Pancreas (tissue), 10 donors: ENCODE measurements at regions not wholly inside any gene's neighbourhood (a gene's known extent, or its start where the extent isn't known, plus 50 kb on each side); places are given as distances from the start of the nearest gene placed in this dataset.

ENCODE experiments used
- ATAC-seq, 4 donors: fragments of 200-7000 bp; cut with Tn5 transposase; one replicate each; pipeline versions ENCODE4 v1.8.0 to v1.9.1; 2020; ENCODE audit warnings: mild to moderate bottlenecking in 4 of 4, moderate library complexity in 4 of 4
- DNase-seq, 6 donors: peaks; one replicate each; pipeline ENCODE4 v3.0.0-alpha.2; 2020
- FAIRE-seq: peaks from 2 replicates; lab custom pipeline; 2012; peaks lifted over from hg19 to GRCh38; lab: Jason Lieb, UNC
- H3K27ac ChIP-seq, 4 donors: fragments of 200-600 bp; sonication (generic); 1 replicate in 3 of 4; 2 replicates in 1 of 4; pipeline versions ENCODE4 v1.5.0 to v1.8.0; 2020
- H3K27me3 ChIP-seq, 4 donors: fragments of 200-600 bp; one replicate each; pipeline ENCODE4 v1.8.0; 2021
- H3K36me3 ChIP-seq, 3 donors: fragments of 200-600 bp; sonication (generic) in 1 of 3; one replicate each; pipeline versions ENCODE4 v1.5.0 to v1.8.0; 2020 to 2021
- H3K4me1 ChIP-seq, 3 donors: fragments of 200-600 bp; one replicate each; pipeline ENCODE4 v1.8.0; 2021
- H3K4me3 ChIP-seq, 4 donors: fragments of 200-600 bp; sonication (generic) in 2 of 4; one replicate each; pipeline versions ENCODE4 v1.5.0 to v1.8.0; 2020 to 2021
- H3K9me3 ChIP-seq, 4 donors: fragments of 200-600 bp; one replicate each; pipeline ENCODE4 v1.8.0; 2021
- WGBS, 2 donors: extraction: QIAGEN DNeasy Blood & Tissue Kit; methylation state at CpG; one replicate each; pipeline ENCODE4 v1.1.7; 2013; 5-methylcytosine and 5-hydroxymethylcytosine counted together
- intact Hi-C, 3 donors: fragments of 100-400 bp; cut with DNase I; formaldehyde crosslinking; loops; one replicate each; pipeline versions ENCODE4 v1.11.1 to v1.14.2; 2022
- TF ChIP-seq, protein P1 (sequence below), 4 donors: fragments of 200-600 bp; sonication (generic) in 3 of 4; IDR thresholded peaks; one replicate each; pipeline versions ENCODE4 v1.5.0 to v1.8.0; 2021; ENCODE audit warnings: antibody characterized with exemption in 4 of 4
- donor health status: healthy with polysubstance abuse.
- donor health status: DM: no; HTN: no; CAD: no; lungs with moderate emphysema.
- donor health status: DM: no; HTN: no; CAD: no.
- donor health status: control.
- donor health status: control.
- donor health status: Bipolar disorder and iron deficiency.
- donor health status: DM: yes; HTN: yes; CAD: no.
- donor health status: DM: no; HTN: no; CAD: no.
- donor health status: DM: no; HTN: no; CAD: no.
- donor health status: DM: yes; HTN: yes; CAD: no.

DNA sequence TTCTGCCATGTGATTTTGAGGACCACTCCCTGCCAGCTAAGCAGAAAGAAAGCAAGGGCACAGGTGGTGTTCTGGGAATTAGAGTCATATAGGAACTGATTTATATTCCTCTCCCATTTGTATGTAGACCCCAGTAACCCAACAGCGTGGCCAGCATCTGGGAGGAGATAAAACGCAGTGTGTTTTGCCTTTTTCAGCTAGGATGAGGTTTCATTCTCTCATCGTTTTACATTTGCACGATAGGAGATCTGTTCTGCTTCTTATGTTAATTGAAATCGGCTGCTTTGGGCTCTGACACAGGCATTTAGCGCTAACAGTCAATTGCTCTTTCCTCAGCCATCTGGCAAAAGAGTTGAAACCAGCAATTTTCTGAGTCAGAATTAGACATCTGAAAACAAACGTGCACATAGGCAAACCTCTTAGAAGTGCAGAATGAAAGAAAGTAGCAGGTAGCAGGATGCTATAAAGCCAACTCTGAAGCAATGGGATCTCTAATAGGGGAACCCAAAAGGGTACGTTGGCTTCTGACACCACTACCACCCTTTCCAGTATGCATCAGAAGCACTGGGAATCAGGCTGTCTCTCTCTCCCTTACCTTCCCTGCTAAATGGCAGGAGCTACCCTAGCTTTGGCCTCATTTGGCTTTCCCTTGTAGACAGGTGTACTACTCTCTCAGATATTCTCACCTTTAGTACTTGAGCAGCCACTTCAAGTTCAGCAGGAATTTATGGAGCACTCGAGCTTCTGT, 219.1 kb downstream of the PHLDA1 start:
- Histone ChIP-seq H3K4me1 (no peaks in the 10 kb centered on the region), H3K4me3 (no peak overlapping the region), H3K9me3 (no peaks in the 10 kb centered on the region), H3K27me3 (no peaks in the 10 kb centered on the region), H3K27ac (no peak overlapping the region), H3K36me3 (no peaks in the 10 kb centered on the region)
- intact Hi-C loops = no loop called here
- FAIRE-seq (no peak), ATAC-seq (peak in 1 of 4 donors; percentile 36), DNase-seq (no peak)
- TF ChIP-seq, protein P1, sequence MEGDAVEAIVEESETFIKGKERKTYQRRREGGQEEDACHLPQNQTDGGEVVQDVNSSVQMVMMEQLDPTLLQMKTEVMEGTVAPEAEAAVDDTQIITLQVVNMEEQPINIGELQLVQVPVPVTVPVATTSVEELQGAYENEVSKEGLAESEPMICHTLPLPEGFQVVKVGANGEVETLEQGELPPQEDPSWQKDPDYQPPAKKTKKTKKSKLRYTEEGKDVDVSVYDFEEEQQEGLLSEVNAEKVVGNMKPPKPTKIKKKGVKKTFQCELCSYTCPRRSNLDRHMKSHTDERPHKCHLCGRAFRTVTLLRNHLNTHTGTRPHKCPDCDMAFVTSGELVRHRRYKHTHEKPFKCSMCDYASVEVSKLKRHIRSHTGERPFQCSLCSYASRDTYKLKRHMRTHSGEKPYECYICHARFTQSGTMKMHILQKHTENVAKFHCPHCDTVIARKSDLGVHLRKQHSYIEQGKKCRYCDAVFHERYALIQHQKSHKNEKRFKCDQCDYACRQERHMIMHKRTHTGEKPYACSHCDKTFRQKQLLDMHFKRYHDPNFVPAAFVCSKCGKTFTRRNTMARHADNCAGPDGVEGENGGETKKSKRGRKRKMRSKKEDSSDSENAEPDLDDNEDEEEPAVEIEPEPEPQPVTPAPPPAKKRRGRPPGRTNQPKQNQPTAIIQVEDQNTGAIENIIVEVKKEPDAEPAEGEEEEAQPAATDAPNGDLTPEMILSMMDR (IDR thresholded peaks at IDR 0.05) = no peak
- WGBS, 2 donors = 68 to 77% methylated on average over 9 of the region's 9 CpGs

DNA sequence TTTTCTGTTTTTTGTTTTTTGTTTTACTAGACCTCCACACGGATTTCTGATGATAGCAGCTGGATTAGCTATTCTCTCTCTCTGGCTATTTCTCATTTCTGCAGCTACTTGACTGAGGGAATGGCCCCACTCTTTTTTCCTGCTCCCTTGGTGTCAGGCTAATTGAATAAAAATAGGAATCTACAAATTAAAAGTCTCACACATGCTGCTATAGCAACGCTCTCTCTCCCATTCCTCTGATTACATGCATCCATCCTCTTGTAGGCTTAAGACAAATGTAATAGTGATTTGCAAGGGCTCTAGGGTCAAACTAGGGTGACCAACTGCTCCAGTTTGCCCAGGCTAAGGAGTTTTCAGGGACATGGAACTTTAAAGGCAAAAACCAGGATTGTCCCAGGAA, 221.8 kb downstream of the PHLDA1 start:
- DNase-seq (no peak), FAIRE-seq (no peak)
- no peaks in the 10 kb centered on the region for H3K4me1 ChIP-seq

DNA sequence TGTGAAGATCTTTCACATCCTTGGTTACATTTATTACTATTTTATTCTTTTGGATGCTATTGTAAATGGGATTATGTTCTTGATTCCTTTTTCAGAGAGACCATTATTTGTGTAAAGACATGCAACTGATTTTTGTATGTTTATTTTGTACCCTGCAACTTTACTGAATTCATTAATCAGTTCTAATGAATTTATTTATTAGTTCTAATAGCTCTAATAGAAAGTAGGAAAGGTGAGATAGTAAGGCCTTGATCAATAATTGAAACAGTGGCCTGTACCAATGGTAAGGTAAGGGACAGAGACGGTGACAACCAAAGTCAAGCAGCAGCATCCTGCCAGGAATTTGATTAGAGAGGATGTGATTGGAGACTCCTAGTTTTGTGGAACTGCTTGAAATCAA, 224.1 kb downstream of the PHLDA1 start:
- Histone ChIP-seq H3K4me1 (no peaks in the 10 kb centered on the region), H3K9me3 (no peaks in the 10 kb centered on the region), H3K27ac (no peak overlapping the region), H3K36me3 (no peaks in the 10 kb centered on the region), H3K4me3 (no peak overlapping the region), H3K27me3 (no peaks in the 10 kb centered on the region)
- intact Hi-C loops = no loop called here
- WGBS, 2 donors = 97 to 100% methylated on average over 1 of the region's 1 CpG
- ATAC-seq = no peak
- no peak for DNase-seq
- TF ChIP-seq, protein P1 (IDR thresholded peaks at IDR 0.05) = no peak
- no peak for FAIRE-seq

More for the DNA sequence above, 221.8 kb downstream of the PHLDA1 start:
- Histone ChIP-seq H3K9me3 (no peaks in the 10 kb centered on the region), H3K27ac (no peak overlapping the region), H3K4me3 (no peak overlapping the region), H3K27me3 (no peaks in the 10 kb centered on the region), H3K36me3 (no peaks in the 10 kb centered on the region)
- ATAC-seq = no peak
- intact Hi-C loops = no loop called here
- WGBS, 2 donors = 79 to 88% methylated on average over 2 of the region's 2 CpGs
- TF ChIP-seq, protein P1 (IDR thresholded peaks at IDR 0.05) = no peak

DNA sequence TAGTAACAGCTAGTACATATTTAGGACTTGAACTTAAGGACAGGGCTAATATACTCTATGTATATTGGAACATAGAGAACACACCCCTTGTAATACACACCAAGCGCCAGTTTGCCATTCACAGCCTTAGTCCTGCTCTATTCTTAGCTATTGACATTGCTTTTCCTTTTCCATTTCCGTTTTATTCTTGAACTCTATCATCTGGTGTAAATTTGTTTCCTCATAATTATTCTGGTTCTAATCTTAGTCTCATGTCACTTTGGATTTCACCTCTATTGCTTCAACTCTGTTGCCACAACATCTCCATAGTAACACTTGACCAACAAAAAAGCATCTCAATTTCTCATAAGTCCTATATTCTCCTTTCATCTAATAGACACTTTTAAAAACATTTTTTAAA, 225.7 kb downstream of the PHLDA1 start:
- DNase-seq = no peak
- TF ChIP-seq, protein P1 (IDR thresholded peaks at IDR 0.05) = no peak
- Histone ChIP-seq H3K4me3 (no peak overlapping the region), H3K36me3 (no peaks in the 10 kb centered on the region), H3K27ac (no peak overlapping the region), H3K27me3 (no peaks in the 10 kb centered on the region), H3K9me3 (no peaks in the 10 kb centered on the region), H3K4me1 (no peaks in the 10 kb centered on the region)
- FAIRE-seq = no peak
- WGBS, 2 donors = 77 to 79% methylated on average over 2 of the region's 2 CpGs
- no peak for ATAC-seq
- intact Hi-C loops = no loop called here

DNA sequence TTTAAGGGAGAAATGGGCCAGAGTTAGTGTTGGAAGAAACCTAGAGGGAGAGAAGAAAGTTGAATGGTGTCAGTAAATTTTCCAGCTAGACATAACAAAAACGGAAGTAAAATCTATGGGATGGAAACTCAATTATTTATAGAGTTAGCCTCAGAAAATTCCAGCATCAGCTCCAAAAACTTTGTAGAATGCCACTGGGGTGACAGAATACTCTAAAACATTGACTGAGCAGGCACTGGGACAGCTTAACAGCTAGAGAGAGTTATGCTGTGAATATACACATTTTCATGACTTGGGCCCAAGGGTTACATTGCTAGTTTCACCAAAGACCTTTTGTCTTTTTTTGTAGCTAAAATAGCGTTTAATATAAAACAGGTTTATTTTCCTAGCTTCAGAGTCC, 226.3 kb downstream of the PHLDA1 start:
- intact Hi-C loops = no loop called here
- H3K27me3 ChIP-seq = no peaks in the 10 kb centered on the region
- 84 to 89% methylated on average over 2 of the region's 2 CpGs for WGBS, 2 donors
- no peak overlapping the region for H3K4me3 ChIP-seq
- H3K4me1 ChIP-seq = no peaks in the 10 kb centered on the region
- no peaks in the 10 kb centered on the region for H3K36me3 ChIP-seq
- TF ChIP-seq, protein P1 (IDR thresholded peaks at IDR 0.05) = no peak
- H3K9me3 ChIP-seq = no peaks in the 10 kb centered on the region
- H3K27ac ChIP-seq = no peak overlapping the region
- DNase-seq (no peak), ATAC-seq (no peak), FAIRE-seq (no peak)
